OCI-LY7 (cell line): ENCODE measurements at regions not wholly inside any gene's neighbourhood (a gene's known extent, or its start where the extent isn't known, plus 50 kb on each side); places are given as distances from the start of the nearest gene placed in this dataset.

Source experiments
- BruUV-seq: library from RNA; stranded (reverse); fragments of 400-500 nt; replicated peaks from 2 replicates; lab custom pipeline; 2021; lab: Mats Ljungman, UMichigan
- CTCF ChIA-PET: fragments of 300-600 bp; sonication (Branson Sonifier 250); formaldehyde crosslinking; loops from one replicate; lab custom pipeline; 2022; ENCODE audit warnings: antibody characterized with exemption; ENCODE audit not compliant: unreplicated experiment; lab: Charles Lee
- POLR2A ChIA-PET: fragments of 300-600 bp; sonication (Branson Sonifier 250); formaldehyde crosslinking; loops from one replicate; lab custom pipeline; 2022; ENCODE audit warnings: antibody characterized with exemption; lab: Charles Lee
- DNase-seq: peaks from one replicate; pipeline ENCODE4 v3.0.0-alpha.2; 2015; ENCODE audit warnings: low spot score
- H2AFZ ChIP-seq: fragments of 200-600 bp; sonication (generic), shearing (Covaris generic); 2 replicates; pipeline ENCODE4 v1.6.1; 2014; ENCODE audit warnings: mild to moderate bottlenecking, antibody characterized with exemption, low read length, moderate library complexity
- H3K27ac ChIP-seq: fragments of 200-600 bp; sonication (generic); 2 replicates; pipeline ENCODE4 v1.5.1; 2014; ENCODE audit warnings: mixed run types, low read depth, mild to moderate bottlenecking, moderate library complexity, low read length, inconsistent platforms; ENCODE audit not compliant: poor library complexity, severe bottlenecking
- H3K36me3 ChIP-seq: fragments of 200-600 bp; sonication (generic); 2 replicates; pipeline ENCODE4 v1.6.1; 2014; ENCODE audit warnings: mild to moderate bottlenecking, antibody characterized with exemption, low read length, moderate library complexity, mixed read lengths; ENCODE audit not compliant: insufficient read depth
- H3K4me1 ChIP-seq: fragments of 200-600 bp; sonication (generic); 2 replicates; pipeline ENCODE4 v1.5.1; 2014; ENCODE audit warnings: mild to moderate bottlenecking, low read length; ENCODE audit not compliant: insufficient read depth, poor library complexity, severe bottlenecking
- H3K4me2 ChIP-seq: fragments of 200-600 bp; sonication (generic); 2 replicates; pipeline ENCODE4 v1.6.1; 2014; ENCODE audit warnings: mild to moderate bottlenecking, low read length
- H3K4me3 ChIP-seq: fragments of 200-600 bp; sonication (generic); 2 replicates; pipeline ENCODE4 v1.5.1; 2014; ENCODE audit warnings: mild to moderate bottlenecking, low read depth, low read length; ENCODE audit not compliant: poor library complexity, severe bottlenecking
- H3K79me2 ChIP-seq: fragments of 200-600 bp; sonication (generic); 2 replicates; pipeline ENCODE4 v1.6.1; 2016; ENCODE audit warnings: low read depth, mild to moderate bottlenecking, low read length, moderate library complexity, mixed read lengths; ENCODE audit not compliant: insufficient read depth
- H3K9me2 ChIP-seq: fragments of 200-600 bp; sonication (generic); 2 replicates; pipeline ENCODE4 v1.6.1; 2016; ENCODE audit warnings: mild to moderate bottlenecking, low read length, mixed read lengths; ENCODE audit not compliant: insufficient read depth
- H3K9me3 ChIP-seq: fragments of 200-600 bp; sonication (generic); 2 replicates; pipeline ENCODE4 v1.6.1; 2014; ENCODE audit warnings: mild to moderate bottlenecking, mixed run types, low read length, mixed read lengths
- H4K20me1 ChIP-seq: fragments of 200-600 bp; sonication (generic); 2 replicates; pipeline ENCODE4 v1.6.1; 2014; ENCODE audit warnings: mild to moderate bottlenecking, antibody characterized with exemption, low read length, moderate library complexity, mixed read lengths; ENCODE audit not compliant: insufficient read depth
- CTCF ChIP-seq: fragments of 200-600 bp; sonication (generic); conservative IDR thresholded peaks from 2 replicates; pipeline ENCODE4 v1.5.1; 2014; ENCODE audit warnings: mild to moderate bottlenecking, antibody characterized with exemption, low read length, moderate library complexity, mixed read lengths
- EZH2phosphoT487 ChIP-seq: fragments of 200-600 bp; sonication (generic); IDR thresholded peaks from 2 replicates; pipeline ENCODE4 v1.6.1; 2018; ENCODE audit warnings: low read depth, borderline replicate concordance, mild to moderate bottlenecking, mixed run types, antibody characterized with exemption, low read length, moderate library complexity, mixed read lengths
- intact Hi-C: fragments of 100-400 bp; cut with micrococcal nuclease; formaldehyde crosslinking; loops from one replicate; pipeline ENCODE4 v1.10.0; 2022; ENCODE audit not compliant: unreplicated experiment

- H2AFZ ChIP-seq, result no peak overlapping the region
- H3K27ac ChIP-seq, result no peak overlapping the region
- no peaks in the 10 kb centered on the region for H3K9me3 ChIP-seq
- no TSS peak for BruUV-seq
- intact Hi-C loops, result no loop called here
- H3K4me3 ChIP-seq, result no peak overlapping the region
- H3K9me2 ChIP-seq, result no peaks in the 10 kb centered on the region
- no peaks in the 10 kb centered on the region for H3K36me3 ChIP-seq
- no peak for DNase-seq
- TF ChIP-seq EZH2phosphoT487, result no peak
- no peak for TF ChIP-seq CTCF
- CTCF ChIA-PET, result no interaction called here
- H3K4me1 ChIP-seq, result no peaks in the 10 kb centered on the region
- POLR2A ChIA-PET, result interaction anchor here (0.8 kb wide), 1 partner anchor 1049 kb away, joined by 3 read pairs; no protein-coding TSS in a partner anchor
- no peak overlapping the region for H3K4me2 ChIP-seq
- H3K79me2 ChIP-seq, result no peaks in the 10 kb centered on the region
- H4K20me1 ChIP-seq, result no peaks in the 10 kb centered on the region
Measured at GRCh38 chr11:112643416-112643815, 317.8 kb upstream of the NCAM1 start.

GRCh38 chr11:112644410-112645131 is 316.6 kb upstream of the NCAM1 start:
- Histone ChIP-seq H3K4me1 (no peaks in the 10 kb centered on the region), H3K4me3 (no peak overlapping the region), H3K36me3 (no peaks in the 10 kb centered on the region), H3K27ac (no peak overlapping the region), H4K20me1 (no peaks in the 10 kb centered on the region), H3K9me3 (no peaks in the 10 kb centered on the region), H2AFZ (no peak overlapping the region), H3K79me2 (no peaks in the 10 kb centered on the region), H3K4me2 (no peak overlapping the region), H3K9me2 (no peaks in the 10 kb centered on the region)
- intact Hi-C loops, result no loop called here
- POLR2A ChIA-PET, result no interaction called here
- CTCF ChIA-PET, result no interaction called here
- no TSS peak for BruUV-seq
- DNase-seq, result no peak
- TF ChIP-seq EZH2phosphoT487 (no peak), CTCF (no peak)

- TF ChIP-seq EZH2phosphoT487 (no peak), CTCF (no peak)
- Histone ChIP-seq H3K36me3 (no peaks in the 10 kb centered on the region), H3K9me3 (no peaks in the 10 kb centered on the region), H3K4me2 (no peak overlapping the region), H2AFZ (no peak overlapping the region), H3K4me3 (no peak overlapping the region), H4K20me1 (no peaks in the 10 kb centered on the region), H3K79me2 (no peaks in the 10 kb centered on the region), H3K9me2 (no peaks in the 10 kb centered on the region), H3K27ac (no peak overlapping the region), H3K4me1 (no peaks in the 10 kb centered on the region)
- intact Hi-C loops, result no loop called here
- ChIA-PET CTCF (no interaction called here), POLR2A (no interaction called here)
- DNase-seq, result no peak
- no TSS peak for BruUV-seq
Measured at GRCh38 chr11:112649856-112650255, 311.4 kb upstream of the NCAM1 start.
